ENCODE measurements at regions not wholly inside any gene's neighbourhood (a gene's known extent, or its start where the extent isn't known, plus 50 kb on each side); places are given as distances from the start of the nearest gene placed in this dataset.

GRCh38 chr2:133624551-133624950 lies 56.3 kb upstream of the NCKAP5 start:
- Mint-ChIP-seq H3K27ac (ENCODE audit: unreplicated experiment) (no peak overlapping the region), H3K27me3 (ENCODE audit: low read depth) (no peaks in the 10 kb centered on the region), H3K4me3 (no peak overlapping the region), H3K4me1 (peaks cover 12% of the 10 kb centered on the region), H3K9me3 (peaks cover 32% of the 10 kb centered on the region), H3K36me3 (ENCODE audit: low read depth) (peaks cover 46% of the 10 kb centered on the region)
- no peak for TF ChIP-seq CTCF (conservative IDR thresholded peaks at IDR 0.05)
- no peak for DNase-seq (ENCODE audit: low read depth, low spot score)

- Mint-ChIP-seq H3K9me3 (peaks cover 29% of the 10 kb centered on the region), H3K27ac (ENCODE audit: unreplicated experiment) (no peak overlapping the region), H3K36me3 (ENCODE audit: low read depth) (peaks cover 44% of the 10 kb centered on the region), H3K4me1 (peaks cover 12% of the 10 kb centered on the region), H3K27me3 (ENCODE audit: low read depth) (no peaks in the 10 kb centered on the region), H3K4me3 (peak overlapping the region; percentile 13)
- TF ChIP-seq CTCF (conservative IDR thresholded peaks at IDR 0.05): no peak
- no peak for DNase-seq (ENCODE audit: low read depth, low spot score)
These were observed 59.5 kb upstream of the NCKAP5 start for GRCh38 chr2:133627741-133628140.

- H3K27ac Mint-ChIP-seq (ENCODE audit: unreplicated experiment): no peak overlapping the region
- peaks cover 30% of the 10 kb centered on the region for H3K36me3 Mint-ChIP-seq (ENCODE audit: low read depth)
- no peak overlapping the region for H3K4me3 Mint-ChIP-seq
- no peak for TF ChIP-seq CTCF (conservative IDR thresholded peaks at IDR 0.05)
- peaks cover 13% of the 10 kb centered on the region for H3K9me3 Mint-ChIP-seq
- DNase-seq (ENCODE audit: low read depth, low spot score): no peak
- H3K27me3 Mint-ChIP-seq (ENCODE audit: low read depth): no peaks in the 10 kb centered on the region
- peaks cover 29% of the 10 kb centered on the region for H3K4me1 Mint-ChIP-seq
These were observed 65.0 kb upstream of the NCKAP5 start for GRCh38 chr2:133633309-133633708.

DNA sequence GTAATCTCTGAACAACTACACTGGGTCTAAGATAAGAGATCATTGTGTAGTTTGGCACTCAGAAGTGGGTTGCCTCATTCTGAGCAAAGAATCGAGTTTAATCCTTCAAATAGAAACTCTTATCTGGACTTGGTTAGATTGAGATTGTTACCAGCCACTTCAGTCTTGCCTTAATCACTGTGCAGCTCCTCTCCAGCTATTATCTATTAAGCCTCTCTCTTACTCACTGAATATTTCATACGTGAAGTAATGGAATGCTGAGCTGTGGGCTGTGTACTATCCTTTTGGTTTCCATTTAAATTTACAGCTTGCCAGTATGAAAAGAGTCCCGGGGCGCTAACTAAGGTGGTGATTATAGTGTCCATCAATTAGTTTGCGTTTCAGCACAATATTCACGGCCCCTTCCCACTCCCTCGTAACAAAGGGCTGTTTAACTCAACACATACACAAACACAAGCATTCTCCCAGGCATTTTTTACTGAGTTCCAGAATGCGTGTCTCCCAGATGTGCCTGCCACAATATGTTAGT lies 65.7 kb upstream of the NCKAP5 start:
- TF ChIP-seq CTCF (conservative IDR thresholded peaks at IDR 0.05): no peak
- H3K9me3 Mint-ChIP-seq: peaks cover 9% of the 10 kb centered on the region
- DNase-seq (ENCODE audit: low read depth, low spot score): no peak
- H3K27me3 Mint-ChIP-seq (ENCODE audit: low read depth): no peaks in the 10 kb centered on the region
- peaks cover 25% of the 10 kb centered on the region for H3K36me3 Mint-ChIP-seq (ENCODE audit: low read depth)
- no peak overlapping the region for H3K4me3 Mint-ChIP-seq
- H3K27ac Mint-ChIP-seq (ENCODE audit: unreplicated experiment): peak overlapping the region; percentile 85
- peaks cover 29% of the 10 kb centered on the region for H3K4me1 Mint-ChIP-seq

DNA sequence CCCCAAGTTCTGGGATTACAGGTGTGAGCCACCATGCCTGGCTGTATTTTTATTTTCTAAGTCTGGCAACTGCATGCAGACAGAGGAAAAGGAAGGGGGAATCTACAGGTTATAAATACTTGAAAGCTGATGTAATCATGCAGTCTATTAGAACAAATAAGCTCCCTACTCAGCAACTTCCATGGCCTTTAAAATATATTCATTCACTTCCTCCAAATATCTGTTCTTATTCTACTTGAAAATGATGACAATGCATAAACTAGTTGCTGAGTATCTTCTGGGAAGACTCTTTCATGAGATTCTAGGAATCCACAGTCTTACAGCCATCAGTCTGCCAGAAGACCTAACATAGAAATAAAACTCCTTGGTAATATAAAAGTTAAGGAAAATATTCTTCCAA lies 66.9 kb upstream of the NCKAP5 start:
- Mint-ChIP-seq H3K27me3 (ENCODE audit: low read depth) (no peaks in the 10 kb centered on the region), H3K9me3 (no peaks in the 10 kb centered on the region), H3K4me1 (peaks cover 29% of the 10 kb centered on the region), H3K4me3 (no peak overlapping the region), H3K36me3 (ENCODE audit: low read depth) (peaks cover 17% of the 10 kb centered on the region), H3K27ac (ENCODE audit: unreplicated experiment) (peak overlapping the region; percentile 81)
- TF ChIP-seq CTCF (conservative IDR thresholded peaks at IDR 0.05): no peak
- no peak for DNase-seq (ENCODE audit: low read depth, low spot score)

Data from neural crest cell (in vitro differentiated cells).